ENCODE measurements at regions not wholly inside any gene's neighbourhood (a gene's known extent, or its start where the extent isn't known, plus 50 kb on each side); places are given as distances from the start of the nearest gene placed in this dataset.

- TF ChIP-seq CHD7 (IDR thresholded peaks at IDR 0.05; ENCODE audit: insufficient replicate concordance, low read length) (no peak), HDAC6 (IDR thresholded peaks at IDR 0.05; ENCODE audit: low read depth, low read length) (no peak), SAP30 (IDR thresholded peaks at IDR 0.05; ENCODE audit: insufficient read depth, insufficient replicate concordance, low read length) (no peak), ATF2 (IDR thresholded peaks at IDR 0.05; ENCODE audit: low read length) (no peak), NANOG (IDR thresholded peaks at IDR 0.05; ENCODE audit: insufficient read depth, low read depth, low read length, poor library complexity, severe bottlenecking) (no peak), CTBP2 (IDR thresholded peaks at IDR 0.05; ENCODE audit: borderline replicate concordance, insufficient read depth, insufficient read length, low read length) (no peak), KDM4A (IDR thresholded peaks at IDR 0.05; ENCODE audit: low read depth, low read length, severe bottlenecking) (no peak), MAFK (IDR thresholded peaks at IDR 0.05; ENCODE audit: low read depth, low read length) (no peak), FOSL1 (IDR thresholded peaks at IDR 0.05; ENCODE audit: insufficient read depth, low read depth, low read length) (no peak), KDM5A (IDR thresholded peaks at IDR 0.05; ENCODE audit: low read length) (no peak)
Measured at GRCh38 chr15:70396807-70397206, 299.1 kb upstream of the TLE3 start (continued).

All from H1 (cell line).